GM12878 (cell line): ENCODE measurements at regions not wholly inside any gene's neighbourhood (a gene's known extent, or its start where the extent isn't known, plus 50 kb on each side); places are given as distances from the start of the nearest gene placed in this dataset.

Source experiments
- ATAC-seq: fragments of 200-7000 bp; cut with Tn5 transposase; 3 replicates; pipeline ENCODE4 v1.9.1; 2020; ENCODE audit warnings: mild to moderate bottlenecking, moderate library complexity
- BruUV-seq: library from RNA; stranded (reverse); fragments of 400-500 nt; replicated peaks from 2 replicates; lab custom pipeline; 2021; lab: Mats Ljungman, UMichigan
- CTCF ChIA-PET: fragments of 300-600 bp; sonication (Branson Sonifier 250); formaldehyde crosslinking; extraction: SDS; loops from one replicate; lab custom pipeline; 2021; ENCODE audit warnings: inconsistent platforms; lab: Yijun Ruan, JAX
- POLR2A ChIA-PET: fragments of 350-600 bp; formaldehyde crosslinking; extraction: SDS; loops from one replicate; lab custom pipeline; 2021; ENCODE audit warnings: inconsistent platforms; lab: Charles Lee
- RAD21 ChIA-PET: fragments of 300-600 bp; sonication (Branson Sonifier 250); formaldehyde crosslinking; loops from one replicate; lab custom pipeline; 2023; ENCODE audit warnings: antibody characterized with exemption; ENCODE audit not compliant: unreplicated experiment; lab: Charles Lee
- SMC1A ChIA-PET: fragments of 300-600 bp; sonication (Branson Sonifier 250); formaldehyde crosslinking; loops from one replicate; lab custom pipeline; 2023; ENCODE audit not compliant: unreplicated experiment, uncharacterized antibody; lab: Charles Lee
- DNase-seq: peaks from one replicate; pipeline ENCODE4 v3.0.0-alpha.2; 2011; ENCODE audit warnings: low read depth, low spot score
- FAIRE-seq: peaks from 3 replicates; lab custom pipeline; 2011; peaks lifted over from hg19 to GRCh38; lab: Jason Lieb, UNC
- H2AFZ ChIP-seq: 2 replicates; pipeline ENCODE4 v1.6.0; 2011; ENCODE audit warnings: low read depth, low read length, control low read depth; ENCODE audit not compliant: control insufficient read depth
- H3K27ac ChIP-seq: 2 replicates; pipeline ENCODE4 v1.5.1; 2011; ENCODE audit warnings: control low read depth; ENCODE audit not compliant: control insufficient read depth, insufficient read depth
- H3K27me3 ChIP-seq, 2 experiments: replicated peaks in 1 of 2; 2 replicates each; pipeline versions ENCODE4 v1.6.0 to v1.6.1; 2011; ENCODE audit warnings: low read length in 1 of 2; ENCODE audit not compliant: control insufficient read depth in 2 of 2, insufficient read depth in 2 of 2
- H3K36me3 ChIP-seq, 2 experiments: 2 replicates each; pipeline ENCODE4 v1.5.1; 2011; ENCODE audit warnings: low read length in 1 of 2; ENCODE audit not compliant: control insufficient read depth in 2 of 2, insufficient read depth in 2 of 2
- H3K4me1 ChIP-seq: 2 replicates; pipeline ENCODE4 v1.6.1; 2011; ENCODE audit warnings: mild to moderate bottlenecking, low read length, moderate library complexity, mixed read lengths; ENCODE audit not compliant: control insufficient read depth, insufficient read depth
- H3K4me2 ChIP-seq: 2 replicates; pipeline ENCODE4 v1.6.0; 2011; ENCODE audit warnings: control low read depth; ENCODE audit not compliant: control insufficient read depth, insufficient read depth
- H3K4me3 ChIP-seq: fragments of 200-600 bp; sonication (generic); 2 replicates; pipeline ENCODE4 v1.5.1; 2016
- H3K79me2 ChIP-seq: 2 replicates; pipeline ENCODE4 v1.6.0; 2011; ENCODE audit warnings: low read length; ENCODE audit not compliant: control insufficient read depth, insufficient read depth
- H3K9ac ChIP-seq: 2 replicates; pipeline ENCODE4 v1.8.0; 2011; ENCODE audit warnings: low read length, control low read depth, mixed read lengths; ENCODE audit not compliant: control insufficient read depth, insufficient read depth
- H3K9me3 ChIP-seq: replicated peaks from 3 replicates; pipeline ENCODE4 v1.5.1; 2011; ENCODE audit warnings: mild to moderate bottlenecking, low read length; ENCODE audit not compliant: control insufficient read depth, insufficient read depth
- H4K20me1 ChIP-seq: 2 replicates; pipeline ENCODE4 v1.6.0; 2011; ENCODE audit not compliant: control insufficient read depth, insufficient read depth
- BHLHE40 ChIP-seq, 2 experiments: fragments of 450-650 bp in 1 of 2; IDR thresholded peaks; 2 replicates each; pipeline ENCODE4 v1.6.1; 2011 to 2017; ENCODE audit warnings: low read depth in 2 of 2, borderline replicate concordance in 1 of 2, improper control_type of control experiment in 1 of 2, low read length in 1 of 2, mild to moderate bottlenecking in 1 of 2
- BMI1 ChIP-seq: fragments of 450-650 bp; IDR thresholded peaks from 2 replicates; pipeline ENCODE4 v1.6.1; 2016; ENCODE audit warnings: mild to moderate bottlenecking, moderate library complexity, borderline replicate concordance
- CEBPZ ChIP-seq: fragments of 150-350 bp; IDR thresholded peaks from 2 replicates; pipeline ENCODE4 v1.6.1; 2016; ENCODE audit warnings: low read depth, low read length
- EED ChIP-seq: sonication (generic); IDR thresholded peaks from 2 replicates; pipeline ENCODE4 v1.6.1; 2016; ENCODE audit warnings: antibody characterized with exemption, low read depth
- EGR1 ChIP-seq, 2 experiments: IDR thresholded peaks; 1 replicate in 1 of 2; 2 replicates in 1 of 2; pipeline ENCODE4 v1.6.1; 2011 to 2012; ENCODE audit warnings: low read depth in 2 of 2, low read length in 2 of 2, borderline replicate concordance in 1 of 2, mild to moderate bottlenecking in 1 of 2, moderate library complexity in 1 of 2
- EZH2 ChIP-seq: IDR thresholded peaks from 2 replicates; pipeline ENCODE4 v1.6.1; 2012; ENCODE audit warnings: low read depth, mild to moderate bottlenecking, control low read depth, inconsistent platforms, low read length, borderline replicate concordance; ENCODE audit not compliant: control insufficient read depth
- FOXK2 ChIP-seq: fragments of 450-650 bp; IDR thresholded peaks from 2 replicates; pipeline ENCODE4 v1.6.1; 2017; ENCODE audit warnings: mild to moderate bottlenecking, moderate library complexity
- HCFC1 ChIP-seq: fragments of 150-350 bp; IDR thresholded peaks from 2 replicates; pipeline ENCODE4 v1.6.1; 2014; ENCODE audit warnings: low read length
- KLF5 ChIP-seq: fragments of 450-650 bp; IDR thresholded peaks from 2 replicates; pipeline ENCODE4 v1.6.1; 2014; ENCODE audit warnings: mild to moderate bottlenecking; ENCODE audit not compliant: partially characterized antibody
- MAX ChIP-seq: IDR thresholded peaks from 2 replicates; pipeline ENCODE4 v1.6.1; 2012; ENCODE audit warnings: low read depth, low read length, improper control_type of control experiment
- MTA2 ChIP-seq: fragments of 450-650 bp; IDR thresholded peaks from 2 replicates; pipeline ENCODE4 v1.6.1; 2016; ENCODE audit warnings: low read depth, mild to moderate bottlenecking, moderate library complexity
- PAX5 ChIP-seq: IDR thresholded peaks from 2 replicates; pipeline ENCODE4 v1.6.1; 2011; ENCODE audit warnings: low read depth, low read length, borderline replicate concordance
- PRDM15 ChIP-seq: fragments of 450-650 bp; formaldehyde crosslinking; IDR thresholded peaks from 2 replicates; pipeline ENCODE4 v1.4.0; 2020; ENCODE audit warnings: mild to moderate bottlenecking, moderate library complexity
- RCOR1 ChIP-seq: conservative IDR thresholded peaks from 2 replicates; pipeline ENCODE4 v1.6.1; 2012; ENCODE audit warnings: low read depth, low read length, improper control_type of control experiment
- SPI1 ChIP-seq: IDR thresholded peaks from 2 replicates; pipeline ENCODE4 v1.6.1; 2011; ENCODE audit warnings: low read depth, mild to moderate bottlenecking, low read length, moderate library complexity, borderline replicate concordance; ENCODE audit not compliant: insufficient read depth
- STAT3 ChIP-seq: IDR thresholded peaks from 2 replicates; pipeline ENCODE4 v1.6.1; 2011; ENCODE audit warnings: low read depth, low read length, improper control_type of control experiment
- SUPT20H ChIP-seq: IDR thresholded peaks from 2 replicates; pipeline ENCODE4 v1.6.1; 2011; ENCODE audit warnings: low read depth, mild to moderate bottlenecking, low read length, moderate library complexity, borderline replicate concordance; ENCODE audit not compliant: control insufficient read depth
- WGBS: methylation state at CpG from one replicate; pipeline ENCODE4 v1.1.6; 2016; ENCODE audit warnings: low lambda C conversion rate; ENCODE audit not compliant: insufficient replicate concordance, insufficient coverage; ENCODE audit errors: missing lambda C conversion rate; 5-methylcytosine and 5-hydroxymethylcytosine counted together
- in situ Hi-C: fragments of 300-500 bp; cut with MboI; formaldehyde crosslinking; loops from 9 replicates; pipeline ENCODE4 v1.14.3; 2018; ENCODE audit warnings: mixed read lengths
- intact Hi-C: fragments of 100-400 bp; cut with micrococcal nuclease; formaldehyde crosslinking; loops from one replicate; pipeline ENCODE4 v1.14.2; 2022; ENCODE audit not compliant: unreplicated experiment

- WGBS = 0% methylated on average over 2 of the region's 2 CpGs
- Histone ChIP-seq H3K36me3 (no peaks in the 10 kb centered on the region), H2AFZ (no peak overlapping the region), H3K4me3 (no peak overlapping the region), H4K20me1 (no peaks in the 10 kb centered on the region), H3K4me1 (no peaks in the 10 kb centered on the region), H3K4me2 (no peak overlapping the region), H3K9ac (no peak overlapping the region), H3K27ac (no peak overlapping the region), H3K27me3 (peaks cover 0 to 4% of the 10 kb centered on the region in 2 experiments; a peak in 1 of 4 replicates), H3K9me3 (no peaks in the 10 kb centered on the region), H3K79me2 (no peaks in the 10 kb centered on the region)
- POLR2A ChIA-PET = no interaction called here
- BruUV-seq = no TSS peak
- SMC1A ChIA-PET = no interaction called here
- ATAC-seq = no peak
- in situ Hi-C loops = no loop called here
- RAD21 ChIA-PET = no interaction called here
- intact Hi-C loops = no loop called here
- no peak for DNase-seq
- CTCF ChIA-PET = interaction anchor here (0.6 kb wide), 1 partner anchor 567 kb away, joined by 3 read pairs; no protein-coding TSS in a partner anchor
- no peak for FAIRE-seq
- no peak for TF ChIP-seq MAX
- TF ChIP-seq STAT3 = no peak
- TF ChIP-seq EGR1 (IDR thresholded peaks at IDR 0.05; ENCODE audit: borderline replicate concordance in 1 of 2, low read depth in 2 of 2, low read length in 2 of 2) = no peak
- no peak for TF ChIP-seq HCFC1
- no peak for TF ChIP-seq BHLHE40 (IDR thresholded peaks at IDR 0.05; ENCODE audit: borderline replicate concordance in 1 of 2, low read depth in 2 of 2, low read length in 1 of 2)
- TF ChIP-seq SUPT20H = no peak
- TF ChIP-seq KLF5 = no peak
- TF ChIP-seq SPI1 = no peak
- TF ChIP-seq RCOR1 = no peak
- TF ChIP-seq MTA2 = no peak
- TF ChIP-seq EED = no peak
- TF ChIP-seq EZH2 = no peak
- TF ChIP-seq FOXK2 = no peak
- no peak for TF ChIP-seq BMI1
- TF ChIP-seq CEBPZ = no peak
- no peak for TF ChIP-seq PRDM15 (CRISPR knock-in tag)
- TF ChIP-seq PAX5 = no peak
Measured at GRCh38 chr1:38312753-38313152, 266.2 kb upstream of the POU3F1 start.
